ENCODE measurements at regions not wholly inside any gene's neighbourhood (a gene's known extent, or its start where the extent isn't known, plus 50 kb on each side); places are given as distances from the start of the nearest gene placed in this dataset.

DNA sequence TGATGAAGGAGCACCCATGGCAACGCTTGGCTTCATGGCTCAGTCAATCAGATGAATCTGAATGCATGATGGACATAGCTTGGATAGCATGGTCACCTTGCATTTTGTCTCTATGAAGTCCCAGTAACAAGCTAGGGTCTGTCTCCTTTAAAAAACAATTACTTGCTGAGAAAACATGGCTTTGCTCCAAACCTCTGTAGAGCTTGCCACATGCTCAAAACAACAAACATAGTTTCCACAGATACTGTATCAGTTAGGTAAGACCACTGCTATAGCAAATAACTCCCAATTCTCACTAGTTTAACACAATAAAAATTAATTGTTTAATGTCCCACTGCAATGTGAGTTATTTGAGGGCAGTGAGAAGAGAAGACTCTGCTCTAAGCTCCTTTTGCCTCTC, 401.0 kb downstream of the IRS1 start:
- no peak for TF ChIP-seq CTCF (IDR thresholded peaks at IDR 0.05; ENCODE audit: insufficient read depth, low read length)
- TF ChIP-seq POLR2AphosphoS5 (IDR thresholded peaks at IDR 0.05; ENCODE audit: low read depth): no peak
- TF ChIP-seq, protein P1, sequence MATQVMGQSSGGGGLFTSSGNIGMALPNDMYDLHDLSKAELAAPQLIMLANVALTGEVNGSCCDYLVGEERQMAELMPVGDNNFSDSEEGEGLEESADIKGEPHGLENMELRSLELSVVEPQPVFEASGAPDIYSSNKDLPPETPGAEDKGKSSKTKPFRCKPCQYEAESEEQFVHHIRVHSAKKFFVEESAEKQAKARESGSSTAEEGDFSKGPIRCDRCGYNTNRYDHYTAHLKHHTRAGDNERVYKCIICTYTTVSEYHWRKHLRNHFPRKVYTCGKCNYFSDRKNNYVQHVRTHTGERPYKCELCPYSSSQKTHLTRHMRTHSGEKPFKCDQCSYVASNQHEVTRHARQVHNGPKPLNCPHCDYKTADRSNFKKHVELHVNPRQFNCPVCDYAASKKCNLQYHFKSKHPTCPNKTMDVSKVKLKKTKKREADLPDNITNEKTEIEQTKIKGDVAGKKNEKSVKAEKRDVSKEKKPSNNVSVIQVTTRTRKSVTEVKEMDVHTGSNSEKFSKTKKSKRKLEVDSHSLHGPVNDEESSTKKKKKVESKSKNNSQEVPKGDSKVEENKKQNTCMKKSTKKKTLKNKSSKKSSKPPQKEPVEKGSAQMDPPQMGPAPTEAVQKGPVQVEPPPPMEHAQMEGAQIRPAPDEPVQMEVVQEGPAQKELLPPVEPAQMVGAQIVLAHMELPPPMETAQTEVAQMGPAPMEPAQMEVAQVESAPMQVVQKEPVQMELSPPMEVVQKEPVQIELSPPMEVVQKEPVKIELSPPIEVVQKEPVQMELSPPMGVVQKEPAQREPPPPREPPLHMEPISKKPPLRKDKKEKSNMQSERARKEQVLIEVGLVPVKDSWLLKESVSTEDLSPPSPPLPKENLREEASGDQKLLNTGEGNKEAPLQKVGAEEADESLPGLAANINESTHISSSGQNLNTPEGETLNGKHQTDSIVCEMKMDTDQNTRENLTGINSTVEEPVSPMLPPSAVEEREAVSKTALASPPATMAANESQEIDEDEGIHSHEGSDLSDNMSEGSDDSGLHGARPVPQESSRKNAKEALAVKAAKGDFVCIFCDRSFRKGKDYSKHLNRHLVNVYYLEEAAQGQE (IDR thresholded peaks at IDR 0.05; ENCODE audit: insufficient replicate concordance, low read depth): no peak
- TF ChIP-seq SPI1 (IDR thresholded peaks at IDR 0.05; ENCODE audit: borderline replicate concordance, low read depth): no peak
